HL-60 (cell line): ENCODE measurements at regions not wholly inside any gene's neighbourhood (a gene's known extent, or its start where the extent isn't known, plus 50 kb on each side); places are given as distances from the start of the nearest gene placed in this dataset.

Source experiments
- DNase-seq, 2 experiments: peaks; one replicate each; pipeline ENCODE4 v3.0.0-alpha.2; 2010 to 2020; ENCODE audit warnings: low read depth in 1 of 2, low spot score in 1 of 2
- H3K27ac ChIP-seq: fragments of 250-450 bp; sonication (Bioruptor Pico); replicated peaks from 2 replicates; pipeline ENCODE4 v1.5.1; 2020; ENCODE audit warnings: mild to moderate bottlenecking, moderate library complexity
- H3K27me3 ChIP-seq: fragments of 250-450 bp; sonication (Bioruptor Pico); 2 replicates; pipeline ENCODE4 v1.5.1; 2021; ENCODE audit warnings: mild to moderate bottlenecking, moderate library complexity; ENCODE audit not compliant: insufficient read depth, poor library complexity, severe bottlenecking
- H3K4me3 ChIP-seq: replicated peaks from 2 replicates; pipeline ENCODE4 v1.5.1; 2011; ENCODE audit warnings: mild to moderate bottlenecking, control low read depth, low read length; ENCODE audit not compliant: insufficient read depth
- CTCF ChIP-seq: IDR thresholded peaks from one replicate; pipeline ENCODE4 v1.5.1; 2011; ENCODE audit warnings: low read length, control low read depth, inconsistent platforms; ENCODE audit not compliant: insufficient read depth
- GABPA ChIP-seq: IDR thresholded peaks from 2 replicates; pipeline ENCODE4 v1.6.1; 2012; ENCODE audit warnings: low read depth
- POLR2AphosphoS5 ChIP-seq: IDR thresholded peaks from 2 replicates; pipeline ENCODE4 v1.6.1; 2012; ENCODE audit warnings: low read depth
- REST ChIP-seq: IDR thresholded peaks from 2 replicates; pipeline ENCODE4 v1.6.1; 2012; ENCODE audit warnings: low read depth; ENCODE audit not compliant: insufficient replicate concordance
- SPI1 ChIP-seq: IDR thresholded peaks from 2 replicates; pipeline ENCODE4 v1.6.1; 2012; ENCODE audit warnings: low read depth, mild to moderate bottlenecking, borderline replicate concordance

GRCh38 chr10:61325223-61325960, 127.8 kb downstream of the TMEM26 start:
- no peak overlapping the region for H3K4me3 ChIP-seq
- no peak for TF ChIP-seq REST
- TF ChIP-seq CTCF, result no peak
- TF ChIP-seq SPI1, result no peak
- no peak for TF ChIP-seq POLR2AphosphoS5
- TF ChIP-seq GABPA, result no peak
- no peak overlapping the region for H3K27ac ChIP-seq
- H3K27me3 ChIP-seq, result no peaks in the 10 kb centered on the region
- DNase-seq, result no peak

- H3K4me3 ChIP-seq, result no peak overlapping the region
- no peak for DNase-seq
- TF ChIP-seq CTCF, result no peak
- TF ChIP-seq SPI1, result no peak
- TF ChIP-seq REST, result no peak
These were observed 129.5 kb downstream of the TMEM26 start for GRCh38 chr10:61323726-61324125.

GRCh38 chr10:61321041-61321857, 131.9 kb downstream of the TMEM26 start:
- no peak for DNase-seq
- no peak overlapping the region for H3K4me3 ChIP-seq
- H3K27me3 ChIP-seq, result no peaks in the 10 kb centered on the region
- no peak overlapping the region for H3K27ac ChIP-seq
- TF ChIP-seq GABPA (no peak), SPI1 (no peak), REST (no peak), POLR2AphosphoS5 (no peak), CTCF (no peak)

More at GRCh38 chr10:61323726-61324125, 129.5 kb downstream of the TMEM26 start:
- Histone ChIP-seq H3K27me3 (no peaks in the 10 kb centered on the region), H3K27ac (no peak overlapping the region)
